ENCODE measurements at regions not wholly inside any gene's neighbourhood (a gene's known extent, or its start where the extent isn't known, plus 50 kb on each side); places are given as distances from the start of the nearest gene placed in this dataset.

GRCh38 chr13:24050292-24050711, 110.2 kb upstream of the SPATA13 start:
- peak in 4 of 5 donors; percentile 50 to 68 (median 60) for DNase-seq
- Histone ChIP-seq H3K4me3 (no peak overlapping the region), H3K27ac (peak overlapping the region in 1 of 2 donors; percentile 24), H3K27me3 (no peaks in the 10 kb centered on the region), H3K9me3 (no peaks in the 10 kb centered on the region), H3K4me1 (ENCODE audit: insufficient read depth) (peaks cover 14% of the 10 kb centered on the region), H3K36me3 (no peaks in the 10 kb centered on the region)
- TF ChIP-seq POLR2A (IDR thresholded peaks at IDR 0.05) (no peak), EP300 (IDR thresholded peaks at IDR 0.05) (no peak), CTCF (IDR thresholded peaks at IDR 0.05) (no peak)
- WGBS, 3 donors: 54 to 74% (median 68%) methylated on average over 6 of the region's 6 CpGs
- intact Hi-C loops (cut with DNase I): loop anchor here in 3 of 4 donors (5.0 to 10.0 kb wide), 2 partner anchors 172 to 174 kb away; no protein-coding TSS in a partner anchor

- no peak overlapping the region for H3K4me3 ChIP-seq
- TF ChIP-seq CTCF (IDR thresholded peaks at IDR 0.05) (no peak), EP300 (IDR thresholded peaks at IDR 0.05) (no peak)
- 79 to 81% (median 81%) methylated on average over 10 of the region's 10 CpGs for WGBS, 3 donors
- no peak overlapping the region for H3K27ac ChIP-seq
- DNase-seq: no peak
- no peaks in the 10 kb centered on the region for H3K9me3 ChIP-seq
- peaks cover 12% of the 10 kb centered on the region for H3K4me1 ChIP-seq (ENCODE audit: insufficient read depth)
- intact Hi-C loops (cut with DNase I): loop anchor here in 3 of 4 donors (5.0 to 10.0 kb wide), 2 partner anchors 171 to 174 kb away; no protein-coding TSS in a partner anchor
- H3K27me3 ChIP-seq: no peaks in the 10 kb centered on the region
- H3K36me3 ChIP-seq: no peaks in the 10 kb centered on the region
Measured at GRCh38 chr13:24050796-24051715, 109.5 kb upstream of the SPATA13 start.

- H3K27ac ChIP-seq: peak overlapping the region; percentile 7 to 82
- peak overlapping the region; percentile 12 for H3K4me3 ChIP-seq
- no peak for TF ChIP-seq POLR2A (IDR thresholded peaks at IDR 0.05)
- no peak for TF ChIP-seq EP300 (IDR thresholded peaks at IDR 0.05)
- TF ChIP-seq CTCF (IDR thresholded peaks at IDR 0.05): no peak
- no peaks in the 10 kb centered on the region for H3K27me3 ChIP-seq
- H3K4me1 ChIP-seq (ENCODE audit: insufficient read depth): peaks cover 12% of the 10 kb centered on the region
- no peaks in the 10 kb centered on the region for H3K9me3 ChIP-seq
- H3K36me3 ChIP-seq: no peaks in the 10 kb centered on the region
- WGBS, 3 donors: 4 to 9% (median 5%) methylated on average over 17 of the region's 17 CpGs
- peak; percentile 64 to 77 (median 70) for DNase-seq
- intact Hi-C loops (cut with DNase I): loop anchor here in 3 of 4 donors (5.0 to 10.0 kb wide), 2 partner anchors 169 to 172 kb away; no protein-coding TSS in a partner anchor
Measured at GRCh38 chr13:24052547-24053518, 107.7 kb upstream of the SPATA13 start.

Measured in ovary (tissue), 7 donors.